GM21447 (cell line): ENCODE measurements at regions not wholly inside any gene's neighbourhood (a gene's known extent, or its start where the extent isn't known, plus 50 kb on each side); places are given as distances from the start of the nearest gene placed in this dataset.

Experiments
- ATAC-seq: cut with Tn5 transposase; IDR thresholded peaks from one replicate; pipeline ENCODE4 v1.9.1; 2021; ENCODE audit not compliant: unreplicated experiment

DNA sequence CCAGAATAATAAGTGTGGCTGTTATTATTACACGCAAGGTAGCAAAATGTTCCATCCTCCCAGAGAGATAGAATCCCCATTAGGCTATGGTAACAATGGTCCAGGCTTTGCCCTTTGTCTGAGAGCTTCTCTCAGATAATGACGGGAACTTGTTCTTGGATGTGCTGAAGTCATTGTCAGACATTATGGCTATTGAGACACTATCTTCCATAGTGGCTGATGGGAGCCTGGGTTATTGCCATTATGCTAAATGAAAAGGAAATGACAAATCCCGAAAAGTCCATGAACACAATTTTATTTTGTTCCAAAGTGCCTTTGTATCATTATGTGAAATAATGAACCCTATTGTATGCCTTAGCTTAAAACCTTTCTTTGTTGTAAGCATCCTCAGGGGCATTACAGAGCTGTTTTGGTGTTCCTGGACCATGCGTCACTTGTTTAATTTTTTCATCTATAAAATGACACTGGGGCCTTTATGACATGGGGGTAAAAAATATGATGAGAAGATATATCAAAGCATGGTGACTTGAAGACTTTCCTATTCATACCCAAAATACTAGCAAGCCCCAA lies 218.5 kb downstream of the KCNS3 start:
- ATAC-seq = no peak

DNA sequence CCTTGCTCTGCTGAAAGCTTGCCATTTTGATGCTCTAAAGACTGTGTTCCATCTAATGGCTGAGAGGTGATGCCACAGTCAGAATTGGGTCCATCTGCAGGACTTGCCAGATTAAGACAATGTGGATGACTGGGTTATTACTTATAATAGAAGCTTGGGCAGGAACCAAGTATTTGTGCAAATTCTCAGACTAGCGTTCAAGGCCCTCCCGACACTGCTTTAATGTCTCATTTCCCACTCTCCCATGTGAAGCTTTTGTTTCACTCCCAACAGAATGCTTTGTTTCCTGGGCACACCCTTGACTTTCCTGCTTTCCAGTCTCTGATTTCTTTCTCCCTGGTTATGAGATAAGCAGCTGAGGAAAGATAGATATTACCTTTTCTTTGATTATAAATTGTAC lies 215.8 kb downstream of the KCNS3 start:
- no peak for ATAC-seq

DNA sequence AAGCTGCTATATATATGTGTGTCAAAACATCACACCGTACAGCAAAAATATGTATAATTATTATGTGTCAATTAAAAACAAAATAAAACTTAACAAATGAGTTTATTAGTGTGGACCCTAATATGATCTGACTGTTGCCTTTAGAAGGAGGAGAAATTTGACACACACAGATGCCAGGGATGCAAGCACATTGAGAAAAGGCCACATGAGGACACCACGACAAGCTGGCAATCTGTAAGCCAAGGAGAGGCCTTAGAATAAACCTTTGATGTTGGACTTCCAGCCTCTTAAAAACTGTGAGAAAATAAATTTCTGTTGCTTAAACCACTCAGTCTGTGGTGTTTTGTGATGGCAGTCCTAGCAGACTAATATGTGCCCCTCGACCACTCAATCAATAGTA lies 214.7 kb downstream of the KCNS3 start:
- no peak for ATAC-seq

DNA sequence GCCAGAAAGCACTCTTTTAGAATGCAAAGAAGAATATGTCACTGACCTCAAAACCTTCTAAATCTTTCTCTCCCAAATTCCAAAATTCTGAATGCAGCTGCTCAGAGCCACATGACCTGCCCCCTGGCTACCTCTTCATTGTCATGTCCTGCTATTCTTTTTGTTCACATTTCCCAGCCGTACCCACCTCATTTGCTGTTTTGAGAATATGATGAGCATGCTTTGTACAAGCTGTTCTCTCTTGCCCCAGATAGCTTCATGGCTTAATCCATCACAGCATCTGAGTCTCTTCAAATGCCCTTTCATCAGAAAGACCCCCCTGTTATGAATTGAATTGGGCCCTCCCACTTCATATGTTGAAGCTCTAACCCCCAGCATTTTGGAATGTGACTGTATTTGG lies 214.3 kb downstream of the KCNS3 start:
- ATAC-seq = no peak

DNA sequence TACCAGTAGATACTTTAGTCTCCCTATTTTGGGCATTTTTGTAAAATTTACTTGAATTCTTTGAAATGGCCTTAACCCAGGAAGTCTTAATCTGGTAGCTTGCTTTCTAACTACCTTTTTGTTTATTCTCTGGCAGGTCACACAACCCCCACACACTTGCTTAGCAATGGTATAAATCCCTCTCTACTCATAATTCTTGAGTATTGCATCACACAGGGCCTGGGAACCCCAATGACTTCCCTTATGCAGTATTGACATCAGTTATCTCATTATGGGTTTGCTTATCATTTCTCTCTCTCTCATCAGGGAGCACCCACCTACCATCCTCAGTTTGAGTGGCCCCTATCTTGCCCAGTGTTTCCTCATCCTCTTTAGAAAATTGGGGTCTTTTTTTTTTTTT lies 207.1 kb downstream of the KCNS3 start:
- ATAC-seq = no peak

DNA sequence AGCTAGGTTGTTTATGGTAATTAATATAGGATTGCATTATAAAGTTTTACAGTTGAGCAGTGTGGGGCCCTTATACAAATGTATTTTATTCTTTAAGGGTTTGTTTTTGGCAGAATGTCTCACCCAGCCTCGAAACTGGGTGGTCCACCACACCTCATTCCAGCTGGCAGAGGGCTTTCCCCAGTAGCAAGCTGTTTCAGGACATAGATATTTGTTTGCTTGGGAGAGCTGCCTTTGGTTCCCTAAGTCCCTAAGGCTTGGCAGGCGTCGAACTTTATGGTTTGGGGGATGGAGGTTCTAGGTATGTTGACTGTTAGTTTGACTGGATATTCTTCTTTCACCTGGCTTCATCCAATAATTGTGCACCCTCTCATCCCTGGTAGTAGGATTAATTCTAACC lies 205.9 kb downstream of the KCNS3 start:
- ATAC-seq = no peak

DNA sequence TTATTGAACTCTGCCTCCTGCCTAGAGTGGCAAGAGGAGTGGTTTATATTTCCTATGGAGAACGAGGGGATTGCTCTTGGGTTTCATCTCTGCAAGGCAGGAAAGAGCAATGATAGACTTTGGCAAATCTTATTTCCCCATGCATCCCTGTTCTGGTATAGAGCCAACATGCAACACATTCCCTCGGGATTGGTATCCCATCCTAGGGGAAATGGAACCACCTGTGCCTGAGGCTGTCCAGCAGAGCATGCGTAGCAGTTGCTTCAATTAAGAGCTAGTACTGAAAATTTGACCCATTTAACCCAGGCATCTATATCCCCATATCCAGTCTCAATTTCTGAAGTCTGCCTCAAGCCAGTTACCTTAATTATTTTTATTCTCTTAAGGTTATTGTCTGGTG lies 205.3 kb downstream of the KCNS3 start:
- ATAC-seq = no peak

DNA sequence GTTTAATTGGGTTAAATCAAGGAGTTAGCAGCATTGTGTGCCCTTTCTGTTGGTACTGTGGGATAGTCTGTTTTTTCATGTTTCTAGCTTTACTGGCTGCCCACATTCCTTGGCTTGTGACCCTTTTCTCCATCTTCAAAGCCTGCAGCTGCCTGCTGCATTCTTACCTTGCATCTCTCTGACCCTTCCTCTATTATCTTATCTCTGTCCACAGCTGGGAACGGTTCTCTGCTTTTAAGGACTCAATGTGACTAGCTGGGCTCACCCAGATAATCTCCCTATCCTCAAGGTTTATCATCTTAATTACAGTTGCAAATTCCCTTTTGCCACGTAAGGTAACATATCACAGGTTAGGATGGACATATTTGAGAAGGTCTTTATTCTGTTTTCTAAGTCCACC lies 199.7 kb downstream of the KCNS3 start:
- no peak for ATAC-seq

DNA sequence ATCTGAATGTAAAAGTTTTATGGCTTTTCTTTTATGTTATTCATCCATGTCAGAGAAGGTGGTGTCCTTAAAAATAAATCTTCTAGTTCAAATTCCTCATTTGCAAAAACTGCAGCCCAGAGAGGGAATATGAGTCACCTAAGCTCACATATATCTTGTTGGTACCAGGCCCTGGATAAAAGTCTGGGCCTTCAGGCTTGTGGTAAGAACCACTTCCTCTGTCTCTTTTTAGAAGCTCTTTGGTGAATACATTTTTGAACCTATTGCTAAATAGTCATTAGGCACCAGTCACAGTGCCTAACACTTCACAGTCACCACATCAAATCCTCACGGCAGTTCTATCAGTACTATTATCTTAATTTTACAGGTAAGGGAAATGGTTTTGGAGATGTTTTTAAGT lies 199.2 kb downstream of the KCNS3 start:
- no peak for ATAC-seq

DNA sequence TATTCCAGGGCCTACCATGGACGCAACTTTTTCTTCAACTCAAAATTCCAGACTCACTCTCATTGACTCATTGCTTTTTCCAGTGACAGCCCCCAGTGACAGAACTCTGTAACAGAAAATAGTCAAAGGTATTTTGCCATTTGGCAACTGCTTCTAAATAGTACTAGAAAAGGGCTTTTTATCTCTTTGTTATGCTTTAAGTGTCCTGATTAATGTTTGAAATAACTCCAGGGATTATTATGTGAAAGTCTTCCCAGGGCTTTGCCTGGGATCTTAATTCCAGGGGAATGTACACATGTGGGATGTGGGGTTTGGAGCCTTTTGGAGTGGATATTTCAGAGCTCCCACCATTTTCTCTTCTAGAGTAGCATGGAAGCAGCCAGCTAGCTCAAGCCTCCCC lies 198.8 kb downstream of the KCNS3 start:
- no peak for ATAC-seq

DNA sequence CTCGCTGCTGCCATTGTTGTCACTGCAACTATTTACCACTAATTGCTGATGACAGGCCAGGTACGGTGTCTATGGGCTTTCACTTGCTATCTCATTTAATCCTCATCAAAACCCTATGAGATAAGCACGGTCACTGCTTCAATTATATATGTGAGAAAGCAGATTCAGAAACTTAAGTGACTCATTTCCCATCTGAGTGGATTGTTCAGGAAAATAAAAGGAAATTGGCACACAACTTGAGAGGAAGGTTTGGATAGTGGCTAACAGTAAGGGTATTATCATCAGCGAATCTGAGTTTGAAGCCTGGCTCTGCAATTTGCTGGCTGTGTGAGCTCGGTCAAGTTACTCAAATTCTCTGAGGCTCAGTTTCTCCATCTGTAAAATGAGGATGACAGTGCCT lies 196.0 kb downstream of the KCNS3 start:
- ATAC-seq = no peak

DNA sequence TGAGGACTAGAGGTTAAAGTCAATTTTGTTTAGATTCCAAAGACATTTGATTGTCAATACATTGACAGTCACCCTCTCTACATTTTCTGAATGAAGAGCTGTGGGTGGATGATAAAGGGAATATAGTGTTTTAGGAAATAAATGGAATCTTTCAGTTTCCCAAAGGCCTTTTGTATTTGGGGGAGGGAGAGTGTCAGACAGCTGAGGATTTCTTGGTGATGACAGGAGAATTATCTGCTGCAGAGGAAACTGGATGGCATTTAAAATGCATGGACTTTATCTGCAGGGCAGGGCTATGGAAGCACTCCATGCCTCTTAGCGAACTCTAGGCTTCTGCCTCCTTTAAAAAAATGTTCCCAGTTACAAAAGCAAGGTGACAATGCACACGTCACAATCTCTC lies 195.1 kb downstream of the KCNS3 start:
- ATAC-seq = no peak

DNA sequence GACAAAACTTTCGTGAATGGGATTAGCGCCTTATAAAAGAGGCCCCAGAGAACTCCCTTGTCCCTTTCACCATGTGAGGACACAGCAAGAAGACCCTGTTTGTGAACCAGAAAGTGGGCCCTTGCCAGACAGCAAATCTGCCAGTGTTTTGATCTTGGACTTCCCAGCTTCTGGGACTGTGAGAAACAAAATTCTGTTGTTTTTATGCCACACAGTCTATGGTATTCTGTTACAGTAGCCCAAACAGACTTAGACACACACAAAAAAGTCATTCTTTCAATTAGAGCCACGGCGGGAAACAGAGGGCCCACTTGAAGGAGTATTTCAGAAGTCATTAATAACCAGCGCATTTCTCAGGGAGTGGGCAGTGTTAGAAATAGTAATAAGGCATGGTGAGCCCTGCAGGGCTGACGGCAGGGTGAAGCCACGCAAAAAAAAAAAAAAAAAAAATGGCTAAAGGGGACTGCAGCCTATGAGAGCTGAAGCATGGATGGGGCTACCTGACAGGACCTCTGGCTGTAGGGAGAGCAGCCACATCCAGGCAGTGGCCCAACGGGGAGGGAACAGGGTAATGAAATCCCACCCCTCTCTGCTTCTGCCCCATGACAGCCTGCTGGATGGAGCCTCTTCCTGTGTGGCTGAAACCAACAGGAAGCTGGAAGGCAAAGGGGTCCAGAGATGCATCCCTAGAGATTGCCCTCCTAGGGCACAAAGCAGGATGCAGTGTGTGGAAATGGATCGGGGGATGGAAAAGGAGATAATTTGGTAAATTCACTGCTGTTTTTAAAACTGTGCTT lies 189.3 kb downstream of the KCNS3 start:
- no peak for ATAC-seq

DNA sequence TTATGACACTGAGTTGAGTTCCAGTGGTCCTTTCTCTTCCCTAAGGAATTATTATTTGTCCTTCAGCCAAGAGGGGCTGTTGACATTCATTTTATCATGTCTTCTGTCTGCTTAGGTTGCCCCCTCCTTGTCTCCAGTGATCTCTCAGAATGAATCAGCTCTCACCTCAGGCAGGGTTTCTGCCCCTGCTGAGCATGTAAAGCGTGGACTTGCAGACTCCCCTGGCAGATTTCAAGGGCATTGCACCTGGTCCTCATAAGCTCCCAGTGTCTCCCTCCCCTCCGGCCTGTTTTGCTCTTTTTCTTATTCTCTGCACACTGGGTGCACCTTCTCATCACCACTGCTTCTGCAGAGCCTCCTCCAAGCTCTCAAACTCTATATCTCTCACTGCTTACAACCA lies 188.4 kb downstream of the KCNS3 start:
- ATAC-seq = no peak

DNA sequence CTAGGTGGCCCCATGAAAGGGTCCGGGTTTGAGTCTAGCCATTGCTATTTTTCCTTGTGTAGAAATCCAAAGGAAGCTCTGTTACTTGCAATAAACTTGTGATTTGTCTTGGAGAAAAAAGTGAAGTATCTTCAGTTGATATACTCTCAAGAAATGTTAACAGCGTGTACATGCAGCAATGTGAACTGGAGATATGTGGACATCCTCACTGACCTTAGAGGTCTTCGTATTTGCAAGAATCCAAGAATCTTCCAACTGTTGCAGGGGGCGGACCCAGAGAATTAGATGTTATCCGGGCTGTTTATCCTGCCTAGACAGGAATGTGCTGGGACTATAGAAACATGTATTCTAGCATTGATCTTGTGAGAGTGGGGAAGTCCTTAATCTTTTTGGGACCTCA lies 187.6 kb downstream of the KCNS3 start:
- ATAC-seq = no peak

DNA sequence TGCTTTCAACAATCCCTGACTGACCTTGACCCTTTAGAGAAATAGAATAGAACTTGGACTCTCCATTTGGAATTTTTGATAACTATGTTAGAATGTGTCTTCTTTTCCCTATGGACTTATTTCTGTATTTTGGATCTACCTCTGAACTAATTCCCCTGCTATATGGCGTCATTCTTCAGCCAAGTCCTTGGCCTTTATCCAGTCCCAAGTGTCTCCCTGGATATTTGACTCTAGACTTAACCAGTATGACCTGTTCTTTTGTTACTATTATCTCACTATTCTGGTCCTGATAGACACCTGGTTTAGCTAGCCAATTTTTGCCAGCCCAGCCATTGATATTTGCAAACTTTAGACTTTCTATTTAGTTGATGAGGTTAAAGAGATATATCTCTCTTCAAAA lies 186.8 kb downstream of the KCNS3 start:
- no peak for ATAC-seq

DNA sequence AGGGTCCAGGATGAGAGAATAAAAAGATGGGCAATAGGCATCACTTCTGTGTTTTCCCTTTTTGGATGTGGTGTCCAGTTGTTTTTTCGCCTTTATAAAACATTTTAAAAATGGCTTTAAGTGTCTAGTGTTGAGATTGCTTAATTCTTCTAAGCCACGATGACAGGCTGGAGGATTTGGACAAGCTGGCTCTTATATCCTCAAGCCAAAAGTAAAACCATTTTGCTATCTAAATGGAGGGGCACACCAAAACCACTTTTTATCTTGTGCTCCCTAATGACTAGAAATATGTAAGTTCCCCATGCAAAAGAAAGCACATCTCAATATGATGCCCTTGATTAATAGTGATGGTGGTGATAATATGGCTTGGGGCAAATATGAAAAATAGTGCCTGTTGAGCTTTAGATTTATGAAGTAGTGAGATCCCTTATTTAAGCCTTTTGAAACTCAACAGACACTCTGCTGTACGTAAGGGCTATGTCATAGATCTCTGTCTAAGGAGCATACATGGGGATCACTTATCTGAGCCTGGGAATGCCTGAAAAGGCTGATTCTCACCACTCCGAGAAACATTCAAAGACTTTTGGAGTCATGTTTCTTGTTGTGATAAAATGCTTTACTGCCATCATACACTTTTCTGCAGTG lies 185.5 kb downstream of the KCNS3 start:
- no peak for ATAC-seq

DNA sequence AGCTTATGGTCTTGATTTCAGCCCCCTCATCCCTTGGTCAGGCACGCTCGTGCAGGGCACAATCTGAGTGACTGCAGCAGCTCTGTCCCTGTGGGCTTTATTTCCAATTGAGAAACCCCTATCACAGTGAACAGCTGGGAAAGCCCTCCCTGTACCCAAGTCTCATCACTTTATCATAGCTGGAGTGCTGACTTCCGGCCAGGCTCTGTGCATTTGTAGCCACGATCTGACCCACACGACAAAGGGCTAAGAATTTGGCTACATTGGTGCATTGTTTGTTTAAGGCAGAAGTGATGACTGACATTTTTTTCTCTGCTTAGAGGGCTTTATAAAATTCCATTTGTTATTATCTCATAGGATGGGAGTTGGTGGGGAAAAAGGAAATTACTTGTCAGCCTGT lies 184.4 kb downstream of the KCNS3 start:
- ATAC-seq = no peak

DNA sequence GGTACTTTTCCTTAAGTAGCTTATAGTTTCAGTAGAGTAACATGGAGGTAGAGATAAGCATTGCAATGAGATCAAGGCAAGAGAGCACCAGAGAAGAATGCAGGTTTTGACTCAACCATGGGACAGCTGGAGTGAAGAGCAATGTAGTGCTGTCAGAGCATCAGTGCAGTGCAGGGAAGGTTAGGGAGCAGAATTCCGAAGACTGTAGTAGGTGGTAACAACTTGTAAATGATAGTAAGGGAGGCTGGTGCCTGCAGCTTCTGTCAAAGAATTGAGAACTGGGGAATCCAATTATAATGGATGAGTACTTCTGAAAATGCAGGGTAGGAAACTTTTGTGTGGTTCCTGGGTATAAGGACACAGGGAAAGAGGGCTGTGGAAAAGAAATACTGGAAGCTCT lies 183.2 kb downstream of the KCNS3 start:
- ATAC-seq = no peak

DNA sequence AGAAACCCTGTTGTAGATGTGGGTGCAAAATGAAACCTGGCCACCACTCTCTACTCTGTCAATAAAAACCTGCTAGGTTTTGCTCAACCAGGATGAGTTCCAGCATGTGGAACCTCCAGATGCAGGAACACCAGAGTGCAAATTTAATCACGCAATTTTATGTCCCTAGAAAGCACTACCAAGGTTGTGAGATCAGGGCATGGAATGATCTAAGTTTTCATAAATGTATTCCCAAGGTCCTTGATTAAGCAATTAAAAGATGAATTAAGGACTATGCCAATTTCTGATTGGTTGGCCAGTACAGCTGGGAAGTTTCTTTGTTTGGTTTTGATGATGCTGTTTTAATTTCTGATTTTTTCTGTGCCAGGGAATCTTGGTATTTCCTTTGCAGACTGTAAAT lies 179.2 kb downstream of the KCNS3 start:
- ATAC-seq = no peak

DNA sequence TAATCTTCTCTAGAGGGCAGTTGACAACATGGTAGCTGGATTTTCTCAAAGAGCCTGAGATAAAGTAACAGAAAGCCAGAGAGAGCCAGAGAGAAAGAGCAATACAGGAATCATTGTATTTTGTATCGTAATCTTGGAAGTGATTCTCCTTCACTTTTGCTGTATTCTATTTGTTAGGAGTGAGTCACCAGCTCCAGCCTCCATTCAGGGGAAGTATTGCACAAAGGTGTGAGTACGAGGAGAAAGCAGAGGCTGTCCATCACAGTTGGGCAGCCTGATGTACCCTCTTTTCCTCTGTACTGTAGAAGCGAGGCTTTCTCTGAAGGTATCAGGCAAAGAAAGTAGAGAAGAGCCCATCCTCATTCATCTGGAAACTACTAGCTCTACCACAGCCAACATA lies 176.8 kb downstream of the KCNS3 start:
- ATAC-seq = no peak

DNA sequence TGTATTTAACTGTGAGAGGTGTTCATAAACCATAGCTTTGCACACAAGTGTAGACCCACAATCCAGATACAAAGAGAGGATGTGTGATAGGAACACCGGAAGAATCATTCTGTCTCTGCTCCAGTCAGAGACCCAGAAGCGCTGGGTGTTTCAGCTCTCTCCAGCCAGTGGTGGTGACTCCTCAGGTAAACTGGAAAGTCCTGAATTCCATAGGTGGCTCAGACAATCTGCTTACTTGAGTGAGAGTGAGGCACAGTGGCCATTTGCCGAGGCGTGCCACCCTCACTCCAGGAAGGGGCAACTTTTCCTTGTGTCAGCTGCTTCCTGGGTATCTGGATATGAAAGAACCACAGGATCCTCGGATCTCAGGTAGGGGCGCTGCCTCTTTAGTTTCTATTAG lies 171.5 kb downstream of the KCNS3 start:
- ATAC-seq = no peak

DNA sequence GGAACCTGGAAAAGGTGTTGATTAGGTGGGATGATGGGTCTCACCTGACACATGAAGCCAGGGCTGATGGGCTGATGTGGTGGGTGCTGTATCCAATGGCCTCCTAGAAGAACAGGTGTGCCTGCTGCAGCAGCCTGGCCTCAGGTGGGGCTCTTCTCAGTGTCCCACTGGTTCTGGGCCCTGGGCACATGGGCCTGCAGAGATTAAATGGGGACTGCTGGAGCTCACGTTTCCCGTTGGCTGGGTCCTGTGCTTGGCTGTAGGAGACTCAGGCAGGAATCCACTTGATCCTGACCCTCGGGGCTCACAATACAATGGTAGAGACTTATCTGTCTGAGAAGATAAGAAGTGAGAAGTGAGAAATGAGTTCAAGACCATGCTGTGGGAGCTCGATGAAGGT lies 170.9 kb downstream of the KCNS3 start:
- no peak for ATAC-seq
